Natural killer cell (primary cell): ENCODE measurements at regions not wholly inside any gene's neighbourhood (a gene's known extent, or its start where the extent isn't known, plus 50 kb on each side); places are given as distances from the start of the nearest gene placed in this dataset.

Source experiments
- ATAC-seq, 3 donors: fragments of 150-1000 bp in 2 of 3; fragments of 200-7000 bp in 1 of 3; cut with Tn5 transposase; 1 replicate in 1 of 3; 2 replicates in 2 of 3; pipeline ENCODE4 v1.10.0; 2021; ENCODE audit warnings: mild to moderate bottlenecking in 2 of 3, moderate library complexity in 2 of 3
- DNase-seq, 2 donors: peaks; one replicate each; pipeline versions ENCODE4 v3.0.0 to v3.0.0-alpha.2; 2013 to 2021; ENCODE audit warnings: mixed read lengths in 1 of 2
- H3K27ac ChIP-seq: one replicate; pipeline ENCODE4 v1.5.1; 2013; ENCODE audit warnings: mild to moderate bottlenecking, low read length
- H3K27me3 ChIP-seq: one replicate; pipeline ENCODE4 v1.6.1; 2013; ENCODE audit warnings: low read length; ENCODE audit not compliant: control insufficient read depth, insufficient read depth
- H3K36me3 ChIP-seq: one replicate; pipeline ENCODE4 v1.6.1; 2013; ENCODE audit warnings: low read length; ENCODE audit not compliant: control insufficient read depth, insufficient read depth
- H3K4me1 ChIP-seq: one replicate; pipeline ENCODE4 v1.6.1; 2013; ENCODE audit warnings: low read length; ENCODE audit not compliant: control insufficient read depth, insufficient read depth
- H3K4me3 ChIP-seq: one replicate; pipeline ENCODE4 v1.5.1; 2013; ENCODE audit warnings: low read length
- H3K9me3 ChIP-seq: one replicate; pipeline ENCODE4 v1.6.1; 2013; ENCODE audit warnings: low read length; ENCODE audit not compliant: control insufficient read depth, insufficient read depth
- H3K27ac Mint-ChIP-seq, 2 donors: one replicate each; pipeline ENCODE4 v1.8.0; 2022; ENCODE audit warnings: mild to moderate bottlenecking in 2 of 2, mixed read lengths in 2 of 2, moderate library complexity in 1 of 2
- H3K27me3 Mint-ChIP-seq, 2 donors: one replicate each; pipeline ENCODE4 v1.8.0; 2022; ENCODE audit warnings: low read depth in 2 of 2, mixed read lengths in 2 of 2
- H3K36me3 Mint-ChIP-seq: one replicate; pipeline ENCODE4 v1.8.0; 2022; ENCODE audit warnings: mixed read lengths
- H3K4me1 Mint-ChIP-seq, 2 donors: one replicate each; pipeline ENCODE4 v1.8.0; 2022; ENCODE audit warnings: mixed read lengths in 2 of 2
- H3K4me3 Mint-ChIP-seq: one replicate; pipeline ENCODE4 v1.8.0; 2022; ENCODE audit warnings: mild to moderate bottlenecking, moderate library complexity, mixed read lengths
- H3K9me3 Mint-ChIP-seq, 2 donors: one replicate each; pipeline ENCODE4 v1.8.0; 2022; ENCODE audit warnings: mixed read lengths in 2 of 2
- WGBS: methylation state at CpG from one replicate; pipeline ENCODE4 v1.1.7; 2013; ENCODE audit warnings: missing lambda C conversion rate; ENCODE audit not compliant: insufficient coverage; 5-methylcytosine and 5-hydroxymethylcytosine counted together
- intact Hi-C: fragments of 100-400 bp; cut with micrococcal nuclease; formaldehyde crosslinking; loops from one replicate; pipeline ENCODE4 v1.14.2; 2022
- TF ChIP-seq, protein P1 (sequence below): fragments of 200-600 bp; IDR thresholded peaks from one replicate; pipeline ENCODE4 v1.8.0; 2022; ENCODE audit warnings: antibody characterized with exemption

DNA sequence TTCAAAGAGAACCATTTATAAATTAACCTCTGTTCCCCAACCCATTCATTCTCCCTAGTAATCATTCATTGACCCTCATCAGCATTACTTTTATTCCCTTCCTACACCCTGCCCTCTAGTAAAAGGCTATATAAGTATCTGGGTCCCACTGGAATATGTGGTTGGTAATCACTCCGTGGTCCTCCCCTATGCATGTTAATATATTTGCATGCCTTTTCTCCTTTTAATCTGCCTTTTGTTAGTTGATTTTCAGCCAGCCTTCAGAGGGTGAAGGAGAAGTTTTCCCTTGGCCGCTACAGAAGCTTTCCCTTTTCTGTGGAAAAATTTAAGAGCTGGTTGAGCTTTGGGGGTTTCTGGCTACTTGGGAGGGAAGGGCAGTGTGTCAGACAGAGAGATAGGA is 585.6 kb downstream of the UTRN start:
- H3K4me1 ChIP-seq, result no peaks in the 10 kb centered on the region
- WGBS, result 90% methylated on average over 1 of the region's 2 CpGs
- H3K27me3 ChIP-seq, result no peaks in the 10 kb centered on the region
- Mint-ChIP-seq H3K4me1 (peaks cover 4 to 8% of the 10 kb centered on the region in 2 donors), H3K4me3 (no peak overlapping the region), H3K27ac (no peak overlapping the region), H3K9me3 (no peaks in the 10 kb centered on the region), H3K27me3 (no peaks in the 10 kb centered on the region), H3K36me3 (no peaks in the 10 kb centered on the region)
- DNase-seq (no peak), ATAC-seq (no peak)
- no peak overlapping the region for H3K4me3 ChIP-seq
- intact Hi-C loops, result no loop called here
- no peaks in the 10 kb centered on the region for H3K36me3 ChIP-seq
- H3K27ac ChIP-seq, result no peak overlapping the region
- H3K9me3 ChIP-seq, result no peaks in the 10 kb centered on the region
- TF ChIP-seq, protein P1, sequence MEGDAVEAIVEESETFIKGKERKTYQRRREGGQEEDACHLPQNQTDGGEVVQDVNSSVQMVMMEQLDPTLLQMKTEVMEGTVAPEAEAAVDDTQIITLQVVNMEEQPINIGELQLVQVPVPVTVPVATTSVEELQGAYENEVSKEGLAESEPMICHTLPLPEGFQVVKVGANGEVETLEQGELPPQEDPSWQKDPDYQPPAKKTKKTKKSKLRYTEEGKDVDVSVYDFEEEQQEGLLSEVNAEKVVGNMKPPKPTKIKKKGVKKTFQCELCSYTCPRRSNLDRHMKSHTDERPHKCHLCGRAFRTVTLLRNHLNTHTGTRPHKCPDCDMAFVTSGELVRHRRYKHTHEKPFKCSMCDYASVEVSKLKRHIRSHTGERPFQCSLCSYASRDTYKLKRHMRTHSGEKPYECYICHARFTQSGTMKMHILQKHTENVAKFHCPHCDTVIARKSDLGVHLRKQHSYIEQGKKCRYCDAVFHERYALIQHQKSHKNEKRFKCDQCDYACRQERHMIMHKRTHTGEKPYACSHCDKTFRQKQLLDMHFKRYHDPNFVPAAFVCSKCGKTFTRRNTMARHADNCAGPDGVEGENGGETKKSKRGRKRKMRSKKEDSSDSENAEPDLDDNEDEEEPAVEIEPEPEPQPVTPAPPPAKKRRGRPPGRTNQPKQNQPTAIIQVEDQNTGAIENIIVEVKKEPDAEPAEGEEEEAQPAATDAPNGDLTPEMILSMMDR, result no peak

DNA sequence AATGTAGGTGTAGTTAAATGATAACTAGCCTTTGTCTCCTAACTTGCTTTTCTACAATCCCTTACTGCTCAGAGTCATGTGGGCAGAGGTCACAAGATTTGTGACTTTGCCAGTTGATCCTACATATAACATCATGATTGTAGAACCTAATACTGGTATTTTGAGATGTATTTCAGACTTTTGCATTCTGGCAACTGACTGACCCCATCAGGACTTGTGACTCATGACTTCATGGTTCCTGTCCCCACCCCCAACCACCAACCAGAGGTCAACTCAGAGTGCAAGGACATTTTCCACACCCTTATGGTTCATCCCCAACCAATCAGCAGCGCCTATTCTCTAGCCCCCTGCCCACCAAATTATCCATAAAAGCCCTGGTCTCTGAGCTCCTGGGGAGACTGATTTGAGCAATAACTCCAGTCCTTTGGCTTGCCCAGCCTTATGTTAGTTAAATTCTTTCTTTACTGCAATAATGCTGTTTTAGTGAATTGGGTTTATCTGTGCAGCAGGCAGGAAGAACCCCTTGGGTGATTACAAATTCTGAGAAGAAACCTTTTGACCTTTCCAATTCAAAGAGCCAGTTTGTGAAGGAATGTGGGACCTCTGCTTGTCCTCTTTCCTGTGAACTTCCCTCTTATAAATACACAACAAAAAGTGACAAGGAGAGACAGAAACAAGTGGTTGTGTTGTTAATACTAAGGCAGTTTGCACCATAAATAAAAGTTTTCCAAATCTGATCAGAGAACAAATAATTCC is 588.7 kb downstream of the UTRN start:
- H3K4me3 ChIP-seq, result no peak overlapping the region
- no peaks in the 10 kb centered on the region for H3K9me3 ChIP-seq
- peaks cover 0 to 2% of the 10 kb centered on the region in 2 donors for H3K4me1 Mint-ChIP-seq
- no peak overlapping the region for H3K4me3 Mint-ChIP-seq
- H3K27me3 ChIP-seq, result no peaks in the 10 kb centered on the region
- ATAC-seq (no peak), DNase-seq (no peak)
- no peak overlapping the region for H3K27ac Mint-ChIP-seq
- H3K36me3 Mint-ChIP-seq, result no peaks in the 10 kb centered on the region
- WGBS, result 78% methylated on average over 1 of the region's 1 CpG
- H3K36me3 ChIP-seq, result no peaks in the 10 kb centered on the region
- H3K9me3 Mint-ChIP-seq, result no peaks in the 10 kb centered on the region
- H3K27ac ChIP-seq, result no peak overlapping the region
- no peaks in the 10 kb centered on the region for H3K4me1 ChIP-seq
- TF ChIP-seq, protein P1, result no peak
- intact Hi-C loops, result no loop called here
- H3K27me3 Mint-ChIP-seq, result peaks cover 9% of the 10 kb centered on the region in 2 donors

DNA sequence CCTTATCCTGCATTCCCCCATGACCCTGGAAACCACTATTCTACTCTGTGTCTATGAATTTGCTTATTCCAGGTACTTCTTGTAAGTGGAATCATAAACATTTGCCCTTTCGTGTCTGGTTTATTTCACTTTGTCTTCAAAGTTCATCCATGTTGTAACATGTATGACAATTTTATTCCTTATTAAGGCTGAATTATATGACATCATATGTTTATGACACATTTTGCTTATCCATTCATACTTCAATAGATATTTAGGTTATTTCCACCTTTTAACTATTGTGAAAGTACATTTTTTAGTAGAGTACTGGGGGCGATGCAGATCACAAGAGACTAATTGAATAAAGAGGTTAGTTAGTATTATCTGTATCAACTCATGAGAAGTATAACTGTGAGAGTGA is 591.6 kb downstream of the UTRN start:
- no peak for ATAC-seq
- Histone ChIP-seq H3K36me3 (no peaks in the 10 kb centered on the region), H3K4me1 (no peaks in the 10 kb centered on the region), H3K9me3 (no peaks in the 10 kb centered on the region), H3K27ac (no peak overlapping the region), H3K27me3 (no peaks in the 10 kb centered on the region), H3K4me3 (no peak overlapping the region)
- 100% methylated on average over 2 of the region's 2 CpGs for WGBS
- no peaks in the 10 kb centered on the region for H3K9me3 Mint-ChIP-seq
- no peak overlapping the region for H3K27ac Mint-ChIP-seq
- TF ChIP-seq, protein P1, result no peak
- H3K4me3 Mint-ChIP-seq, result no peak overlapping the region
- intact Hi-C loops, result no loop called here
- no peak for DNase-seq
- peaks cover 22 to 32% of the 10 kb centered on the region in 2 donors for H3K27me3 Mint-ChIP-seq
- H3K36me3 Mint-ChIP-seq, result no peaks in the 10 kb centered on the region
- peaks cover 0 to 8% of the 10 kb centered on the region in 2 donors for H3K4me1 Mint-ChIP-seq

DNA sequence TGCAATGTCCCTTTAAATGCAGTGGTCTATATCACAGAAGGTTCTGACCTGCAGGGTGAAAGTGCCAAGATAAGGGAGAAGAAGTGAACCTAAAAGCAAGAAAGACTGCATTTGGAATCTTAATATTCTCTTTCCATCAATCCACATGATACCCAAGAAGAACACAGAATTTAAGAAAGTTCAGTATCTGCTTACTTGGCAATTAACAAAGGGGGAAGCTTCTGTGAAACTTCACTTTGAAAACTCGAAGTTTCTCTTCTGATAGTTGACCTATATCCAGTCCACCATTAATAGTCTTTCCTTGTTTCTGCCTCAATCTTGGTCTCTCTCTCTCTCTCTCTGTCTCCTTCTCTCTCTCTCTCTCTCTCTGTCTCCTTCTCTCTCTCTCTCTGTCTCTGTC is 592.0 kb downstream of the UTRN start:
- H3K4me3 ChIP-seq, result no peak overlapping the region
- intact Hi-C loops, result no loop called here
- H3K4me1 ChIP-seq, result no peaks in the 10 kb centered on the region
- DNase-seq, result no peak
- Mint-ChIP-seq H3K9me3 (no peaks in the 10 kb centered on the region), H3K4me1 (peaks cover 0 to 8% of the 10 kb centered on the region in 2 donors), H3K4me3 (no peak overlapping the region), H3K27ac (no peak overlapping the region), H3K27me3 (peaks cover 22 to 34% of the 10 kb centered on the region in 2 donors), H3K36me3 (no peaks in the 10 kb centered on the region)
- H3K27ac ChIP-seq, result no peak overlapping the region
- TF ChIP-seq, protein P1, result no peak
- WGBS, result 65% methylated on average over 1 of the region's 1 CpG
- ATAC-seq, result no peak
- H3K36me3 ChIP-seq, result no peaks in the 10 kb centered on the region
- no peaks in the 10 kb centered on the region for H3K27me3 ChIP-seq
- no peaks in the 10 kb centered on the region for H3K9me3 ChIP-seq
